ENCODE measurements at regions not wholly inside any gene's neighbourhood (a gene's known extent, or its start where the extent isn't known, plus 50 kb on each side); places are given as distances from the start of the nearest gene placed in this dataset.

GRCh38 chr16:52690468-52690867 lies 143.5 kb upstream of the TOX3 start (continued):
- TF ChIP-seq ZBTB11 (tag by site-specific recombination; conservative IDR thresholded peaks at IDR 0.05; ENCODE audit: low read depth) (no peak), ZNF747 (tag by site-specific recombination; IDR thresholded peaks at IDR 0.05) (no peak), REPIN1 (tag by site-specific recombination; IDR thresholded peaks at IDR 0.05; ENCODE audit: low read depth) (no peak), INSM2 (tag by site-specific recombination; IDR thresholded peaks at IDR 0.05) (no peak), ZBTB6 (tag by site-specific recombination; IDR thresholded peaks at IDR 0.05) (no peak), ZBTB21 (tag by site-specific recombination; IDR thresholded peaks at IDR 0.05) (no peak), TRIM28 (IDR thresholded peaks at IDR 0.05; ENCODE audit: borderline replicate concordance, low read length) (no peak)

- no peak for TF ChIP-seq RBAK (tag by site-specific recombination; IDR thresholded peaks at IDR 0.05)
- TF ChIP-seq ZSCAN30 (tag by site-specific recombination; IDR thresholded peaks at IDR 0.05), result no peak
- no peak for TF ChIP-seq ZNF37A (tag by site-specific recombination; IDR thresholded peaks at IDR 0.05)
- no peak for TF ChIP-seq ZBTB17 (tag by site-specific recombination; IDR thresholded peaks at IDR 0.05)
- TF ChIP-seq HOXC10 (CRISPR knock-in tag; IDR thresholded peaks at IDR 0.05), result no peak
- TF ChIP-seq PRDM6 (tag by site-specific recombination; IDR thresholded peaks at IDR 0.05), result no peak
- TF ChIP-seq ZNF501 (tag by site-specific recombination; IDR thresholded peaks at IDR 0.05), result no peak
- TF ChIP-seq ZNF133 (tag by site-specific recombination; IDR thresholded peaks at IDR 0.05), result no peak
- no peak for TF ChIP-seq GLI4 (tag by site-specific recombination; IDR thresholded peaks at IDR 0.05)
- TF ChIP-seq ZFP3 (tag by site-specific recombination; IDR thresholded peaks at IDR 0.05; ENCODE audit: low read depth), result no peak
- TF ChIP-seq ZFHX2 (tag by site-specific recombination; conservative IDR thresholded peaks at IDR 0.05), result no peak
- no peak for TF ChIP-seq SP2 (tag by site-specific recombination; IDR thresholded peaks at IDR 0.05)
- no peak for TF ChIP-seq ZNF791 (tag by site-specific recombination; IDR thresholded peaks at IDR 0.05)
- no peak for TF ChIP-seq ZNF658 (tag by site-specific recombination; IDR thresholded peaks at IDR 0.05)
- no peak for TF ChIP-seq HOXD13 (CRISPR knock-in tag; IDR thresholded peaks at IDR 0.05; ENCODE audit: borderline replicate concordance)
- no peak for TF ChIP-seq ELK4 (IDR thresholded peaks at IDR 0.05; ENCODE audit: borderline replicate concordance, low read depth, low read length)
- TF ChIP-seq YY1 (tag by site-specific recombination; IDR thresholded peaks at IDR 0.05), result no peak
- no peak for TF ChIP-seq ZBTB20 (tag by site-specific recombination; IDR thresholded peaks at IDR 0.05)
- TF ChIP-seq KLF7 (tag by site-specific recombination; IDR thresholded peaks at IDR 0.05; ENCODE audit: borderline replicate concordance), result no peak
- no peaks in the 10 kb centered on the region for H3K4me1 ChIP-seq (ENCODE audit: control insufficient read depth, insufficient read depth, low read length)
- no peak overlapping the region for H3K27ac ChIP-seq (ENCODE audit: extremely low read depth, low read depth, low read length)
- no peaks in the 10 kb centered on the region for H3K36me3 ChIP-seq (ENCODE audit: control insufficient read depth in 2 of 2, insufficient read depth in 1 of 2, low read length in 2 of 2)
- no peaks in the 10 kb centered on the region for H3K9me3 ChIP-seq (ENCODE audit: control insufficient read depth, insufficient read depth, low read depth, low read length)
- no peak overlapping the region for H3K4me3 ChIP-seq (ENCODE audit: low read depth, low read length)
- CTCF ChIA-PET, result no interaction called here
- POLR2A ChIA-PET, result no interaction called here
Measured at GRCh38 chr16:52680993-52681392, 134.1 kb upstream of the TOX3 start.

All from HEK293 (cell line).